H1 (cell line): ENCODE measurements at regions not wholly inside any gene's neighbourhood (a gene's known extent, or its start where the extent isn't known, plus 50 kb on each side); places are given as distances from the start of the nearest gene placed in this dataset.

Experiments
- CTCF ChIA-PET: fragments of 300-600 bp; sonication (Branson Sonifier 250); formaldehyde crosslinking; loops from one replicate; lab custom pipeline; 2021; ENCODE audit not compliant: partially characterized antibody; lab: Charles Lee
- POLR2A ChIA-PET: fragments of 300-600 bp; sonication (Branson Sonifier 250); formaldehyde crosslinking; loops from one replicate; lab custom pipeline; 2021; ENCODE audit warnings: inconsistent platforms; ENCODE audit not compliant: partially characterized antibody; lab: Charles Lee
- DNase-seq, 2 experiments: peaks; one replicate each; pipeline versions ENCODE4 v3.0.0 to v3.0.0-alpha.2; 2010 to 2022; ENCODE audit warnings: low spot score in 2 of 2, low read depth in 1 of 2, mixed read lengths in 1 of 2
- FAIRE-seq: peaks from 2 replicates; lab custom pipeline; 2011; peaks lifted over from hg19 to GRCh38; lab: Jason Lieb, UNC
- H2AFZ ChIP-seq: 2 replicates; pipeline ENCODE4 v1.8.1; 2012; ENCODE audit warnings: low read length, inconsistent platforms
- H2AK5ac ChIP-seq: 2 replicates; pipeline ENCODE4 v1.6.1; 2013; ENCODE audit warnings: low read depth, low read length
- H2BK120ac ChIP-seq: replicated peaks from 2 replicates; pipeline ENCODE3; 2013; ENCODE audit warnings: low read depth, low read length, inconsistent platforms
- H2BK12ac ChIP-seq: 2 replicates; pipeline ENCODE4 v1.6.1; 2013; ENCODE audit warnings: low read depth, low read length
- H2BK15ac ChIP-seq: 2 replicates; pipeline ENCODE4 v1.6.1; 2013; ENCODE audit warnings: low read length
- H2BK20ac ChIP-seq: 2 replicates; pipeline ENCODE4 v1.6.1; 2013; ENCODE audit warnings: low read length
- H2BK5ac ChIP-seq: 2 replicates; pipeline ENCODE4 v1.6.1; 2013; ENCODE audit warnings: low read depth, low read length
- H3K14ac ChIP-seq: 2 replicates; pipeline ENCODE4 v1.6.1; 2013; ENCODE audit warnings: inconsistent platforms; ENCODE audit not compliant: insufficient read length
- H3K18ac ChIP-seq: 2 replicates; pipeline ENCODE4 v1.6.1; 2013; ENCODE audit warnings: low read length; ENCODE audit errors: extremely low read depth
- H3K23ac ChIP-seq: 2 replicates; pipeline ENCODE4 v1.6.1; 2013; ENCODE audit warnings: inconsistent platforms; ENCODE audit not compliant: insufficient read length
- H3K23me2 ChIP-seq: 2 replicates; pipeline ENCODE4 v1.6.1; 2013; ENCODE audit warnings: low read depth, low read length
- H3K27ac ChIP-seq: 2 replicates; pipeline ENCODE4 v1.6.1; 2011; ENCODE audit warnings: low read depth, low read length, inconsistent platforms
- H3K27me3 ChIP-seq, 4 experiments: replicated peaks in 1 of 4; 1 replicate in 1 of 4; 2 replicates in 3 of 4; pipeline versions ENCODE4 v1.6.1 to v1.8.1; 2011 to 2013; ENCODE audit warnings: low read length in 3 of 4, mild to moderate bottlenecking in 3 of 4, inconsistent platforms in 2 of 4, mixed read lengths in 2 of 4, moderate library complexity in 1 of 4; ENCODE audit not compliant: control insufficient read depth in 3 of 4, insufficient read depth in 3 of 4; ENCODE audit errors: extremely low read depth in 1 of 4
- H3K36me3 ChIP-seq, 4 experiments: 2 replicates each; pipeline versions ENCODE4 v1.6.1 to v1.8.1; 2011 to 2013; ENCODE audit warnings: mild to moderate bottlenecking in 4 of 4, low read length in 3 of 4, moderate library complexity in 2 of 4, control low read depth in 1 of 4, inconsistent platforms in 1 of 4; ENCODE audit not compliant: insufficient read depth in 4 of 4, control insufficient read depth in 2 of 4
- H3K4ac ChIP-seq: replicated peaks from 2 replicates; pipeline ENCODE3; 2013; ENCODE audit warnings: low read length, low read depth, mixed read lengths, inconsistent platforms; ENCODE audit not compliant: insufficient read length
- H3K4me1 ChIP-seq, 4 experiments: replicated peaks in 1 of 4; 1 replicate in 1 of 4; 2 replicates in 3 of 4; pipeline versions ENCODE4 v1.6.1 to v1.8.1; 2011 to 2013; ENCODE audit warnings: low read length in 3 of 4, inconsistent platforms in 2 of 4, mixed read lengths in 1 of 4; ENCODE audit not compliant: insufficient read depth in 4 of 4, control insufficient read depth in 3 of 4
- H3K4me2 ChIP-seq, 2 experiments: 2 replicates each; pipeline versions ENCODE4 v1.6.1 to v1.8.1; 2011 to 2013; ENCODE audit warnings: low read depth in 2 of 2, low read length in 2 of 2, control low read depth in 1 of 2, inconsistent platforms in 1 of 2, mild to moderate bottlenecking in 1 of 2; ENCODE audit not compliant: insufficient read depth in 1 of 2
- H3K4me3 ChIP-seq, 4 experiments: fragments of 200-600, 300-600 bp in 1 of 4; sonication (generic), shearing (Covaris generic), sonication (Bioruptor Twin) in 1 of 4; 2 replicates each; pipeline versions ENCODE4 v1.5.1 to v1.8.1; 2011 to 2016; ENCODE audit warnings: low read length in 4 of 4, low read depth in 3 of 4, control low read depth in 2 of 4, inconsistent platforms in 2 of 4, mild to moderate bottlenecking in 2 of 4, mixed read lengths in 1 of 4, moderate library complexity in 1 of 4; ENCODE audit not compliant: insufficient read depth in 2 of 4; ENCODE audit errors: extremely low read depth in 1 of 4
- H3K56ac ChIP-seq: replicated peaks from 2 replicates; pipeline ENCODE3; 2013; ENCODE audit warnings: low read depth, mild to moderate bottlenecking, mixed read lengths, low read length, inconsistent platforms; ENCODE audit not compliant: insufficient read length
- H3K79me1 ChIP-seq: 2 replicates; pipeline ENCODE4 v1.6.1; 2013; ENCODE audit warnings: low read depth, low read length, control low read depth
- H3K79me2 ChIP-seq, 2 experiments: 2 replicates each; pipeline versions ENCODE4 v1.6.1 to v1.8.1; 2012 to 2013; ENCODE audit warnings: low read length in 2 of 2, mild to moderate bottlenecking in 2 of 2, inconsistent platforms in 1 of 2; ENCODE audit not compliant: insufficient read depth in 2 of 2, control insufficient read depth in 1 of 2
- H3K9ac ChIP-seq, 4 experiments: replicated peaks in 1 of 4; 1 replicate in 1 of 4; 2 replicates in 3 of 4; pipeline versions ENCODE4 v1.6.1 to v1.8.1; 2011 to 2013; ENCODE audit warnings: low read depth in 3 of 4, low read length in 3 of 4, control low read depth in 2 of 4, mild to moderate bottlenecking in 2 of 4, moderate library complexity in 2 of 4, inconsistent platforms in 1 of 4; ENCODE audit errors: extremely low read depth in 1 of 4
- H3K9me3 ChIP-seq, 2 experiments: 2 replicates each; pipeline versions ENCODE4 v1.6.1 to v1.8.1; 2012 to 2013; ENCODE audit warnings: mild to moderate bottlenecking in 2 of 2, moderate library complexity in 2 of 2, control low read depth in 1 of 2, inconsistent platforms in 1 of 2, low read depth in 1 of 2, low read length in 1 of 2, mixed read lengths in 1 of 2; ENCODE audit not compliant: insufficient read depth in 2 of 2
- H4K20me1 ChIP-seq, 2 experiments: replicated peaks in 1 of 2; 2 replicates each; pipeline versions ENCODE3 to v1.8.1; 2011 to 2013; ENCODE audit warnings: inconsistent platforms in 2 of 2, low read length in 2 of 2, mild to moderate bottlenecking in 1 of 2; ENCODE audit not compliant: insufficient read depth in 2 of 2, control insufficient read depth in 1 of 2
- H4K5ac ChIP-seq: 2 replicates; pipeline ENCODE4 v1.6.1; 2013; ENCODE audit warnings: low read length, low read depth, mixed read lengths, inconsistent platforms; ENCODE audit not compliant: insufficient read length
- H4K8ac ChIP-seq: 2 replicates; pipeline ENCODE4 v1.8.0; 2013; ENCODE audit warnings: mild to moderate bottlenecking, moderate library complexity, low read length, inconsistent platforms; ENCODE audit not compliant: insufficient read depth; ENCODE audit errors: extremely low read depth
- H4K91ac ChIP-seq: replicated peaks from 2 replicates; pipeline ENCODE3; 2013; ENCODE audit warnings: low read length, mixed read lengths, inconsistent platforms; ENCODE audit not compliant: insufficient read length
- BACH1 ChIP-seq: IDR thresholded peaks from 2 replicates; pipeline ENCODE4 v1.6.1; 2012; ENCODE audit warnings: low read length, improper control_type of control experiment
- BCL11A ChIP-seq, 2 experiments: IDR thresholded peaks; one replicate each; pipeline ENCODE4 v1.6.1; 2011; ENCODE audit warnings: low read depth in 2 of 2, low read length in 2 of 2, mild to moderate bottlenecking in 2 of 2
- BRCA1 ChIP-seq: IDR thresholded peaks from 2 replicates; pipeline ENCODE4 v1.6.1; 2012; ENCODE audit warnings: low read depth, low read length, improper control_type of control experiment
- CBX8 ChIP-seq: fragments of 300-800, 300-1000 bp; sonication (generic); IDR thresholded peaks from 2 replicates; pipeline ENCODE4 v1.7.1; 2016; ENCODE audit warnings: low read depth, low read length, borderline replicate concordance
- CHD2 ChIP-seq: IDR thresholded peaks from 2 replicates; pipeline ENCODE4 v1.6.1; 2012; ENCODE audit warnings: low read length, improper control_type of control experiment
- EP300 ChIP-seq, 2 experiments: IDR thresholded peaks; 1 replicate in 1 of 2; 2 replicates in 1 of 2; pipeline ENCODE4 v1.6.1; 2011 to 2012; ENCODE audit warnings: low read depth in 2 of 2, low read length in 2 of 2, mild to moderate bottlenecking in 2 of 2, borderline replicate concordance in 1 of 2, inconsistent platforms in 1 of 2, moderate library complexity in 1 of 2
- JUN ChIP-seq: IDR thresholded peaks from 2 replicates; pipeline ENCODE4 v1.6.1; 2011; ENCODE audit warnings: low read depth, mild to moderate bottlenecking, improper control_type of control experiment, low read length
- JUND ChIP-seq: IDR thresholded peaks from 2 replicates; pipeline ENCODE4 v1.6.1; 2011; ENCODE audit warnings: mild to moderate bottlenecking, improper control_type of control experiment, low read length
- POLR2AphosphoS5 ChIP-seq: IDR thresholded peaks from 2 replicates; pipeline ENCODE4 v1.6.1; 2011; ENCODE audit warnings: low read depth, low read length
- SAP30 ChIP-seq: fragments of 300-600 bp; sonication (generic); IDR thresholded peaks from 2 replicates; pipeline ENCODE4 v1.7.1; 2012; ENCODE audit warnings: low read length, moderate library complexity, mild to moderate bottlenecking, inconsistent platforms; ENCODE audit not compliant: insufficient read depth, insufficient replicate concordance
- SIRT6 ChIP-seq: IDR thresholded peaks from one replicate; pipeline ENCODE4 v1.7.1; 2012; ENCODE audit warnings: low read length, inconsistent platforms
- SP1 ChIP-seq: IDR thresholded peaks from 2 replicates; pipeline ENCODE4 v1.6.1; 2011; ENCODE audit warnings: low read depth, low read length
- SP4 ChIP-seq: IDR thresholded peaks from 2 replicates; pipeline ENCODE4 v1.6.1; 2012; ENCODE audit warnings: low read length, inconsistent platforms
- WGBS, 2 experiments: shearing (Covaris generic) in 1 of 2; methylation state at CpG; one replicate each; pipeline versions ENCODE4 v1.1.6 to v1.1.7; 2013 to 2015; ENCODE audit warnings: low lambda C conversion rate in 2 of 2, mixed read lengths in 2 of 2, inconsistent platforms in 1 of 2, low coverage in 1 of 2, missing lambda C conversion rate in 1 of 2; ENCODE audit not compliant: insufficient replicate concordance in 2 of 2, insufficient coverage in 1 of 2, insufficient read length in 1 of 2; ENCODE audit errors: extremely low coverage in 1 of 2, missing lambda C conversion rate in 1 of 2; 5-methylcytosine and 5-hydroxymethylcytosine counted together
- TF ChIP-seq, protein P1 (sequence below): IDR thresholded peaks from 2 replicates; pipeline ENCODE4 v1.6.1; 2011; ENCODE audit warnings: low read depth, mild to moderate bottlenecking, low read length; ENCODE audit not compliant: insufficient read depth

GRCh38 chr1:212188599-212189351, 96.4 kb upstream of the PPP2R5A start:
- Histone ChIP-seq H3K27ac (no peak overlapping the region), H3K23ac (no peak overlapping the region), H3K56ac (no peak overlapping the region), H3K4ac (no peak overlapping the region), H3K4me2 (no peak overlapping the region), H3K23me2 (no peaks in the 10 kb centered on the region), H3K27me3 (no peaks in the 10 kb centered on the region), H3K36me3 (no peaks in the 10 kb centered on the region), H3K4me1 (no peaks in the 10 kb centered on the region), H2BK15ac (no peak overlapping the region), H2BK20ac (no peak overlapping the region), H2BK12ac (no peak overlapping the region), H3K79me2 (no peaks in the 10 kb centered on the region), H3K4me3 (no peak overlapping the region), H2BK120ac (no peak overlapping the region), H3K18ac (no peak overlapping the region), H2AK5ac (no peak overlapping the region), H3K14ac (no peak overlapping the region), H2AFZ (no peak overlapping the region), H3K79me1 (no peaks in the 10 kb centered on the region), H2BK5ac (no peak overlapping the region), H3K9ac (no peak overlapping the region), H4K20me1 (no peaks in the 10 kb centered on the region), H4K91ac (no peak overlapping the region), H4K8ac (no peak overlapping the region), H3K9me3 (peaks cover 0 to 4% of the 10 kb centered on the region in 2 experiments; a peak in 1 of 4 replicates), H4K5ac (no peak overlapping the region)
- ChIA-PET POLR2A (no interaction called here), CTCF (interaction anchor here (1.1 kb wide), 1 partner anchor 10 kb away, joined by 3 read pairs; no protein-coding TSS in a partner anchor)
- WGBS, 2 experiments, result 98% methylated on average over 5 of the region's 6 CpGs; no CpG with 5 or more reads in 1 of the 2 experiments
- no peak for DNase-seq
- no peak for FAIRE-seq
- TF ChIP-seq POLR2AphosphoS5 (no peak), JUND (no peak), BRCA1 (no peak), BCL11A (IDR thresholded peaks at IDR 0.05; ENCODE audit: low read depth in 2 of 2, low read length in 2 of 2) (no peak), SIRT6 (no peak), SP4 (no peak), EP300 (IDR thresholded peaks at IDR 0.05; ENCODE audit: borderline replicate concordance in 1 of 2, low read depth in 2 of 2, low read length in 2 of 2) (no peak), JUN (no peak), CBX8 (no peak), CHD2 (no peak), SP1 (no peak), BACH1 (no peak), SAP30 (no peak)
- TF ChIP-seq, protein P1, sequence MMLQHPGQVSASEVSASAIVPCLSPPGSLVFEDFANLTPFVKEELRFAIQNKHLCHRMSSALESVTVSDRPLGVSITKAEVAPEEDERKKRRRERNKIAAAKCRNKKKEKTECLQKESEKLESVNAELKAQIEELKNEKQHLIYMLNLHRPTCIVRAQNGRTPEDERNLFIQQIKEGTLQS, result no peak
